Ishikawa (cell line): ENCODE measurements at regions not wholly inside any gene's neighbourhood (a gene's known extent, or its start where the extent isn't known, plus 50 kb on each side); places are given as distances from the start of the nearest gene placed in this dataset.

ENCODE experiments used
- CEBPB ChIP-seq: IDR thresholded peaks from 2 replicates; pipeline ENCODE4 v1.6.1; 2012
- CREB1 ChIP-seq: IDR thresholded peaks from 2 replicates; pipeline ENCODE4 v1.6.1; 2012; ENCODE audit warnings: low read depth
- EGR1 ChIP-seq: IDR thresholded peaks from 2 replicates; pipeline ENCODE4 v1.6.1; 2012
- FOXM1 ChIP-seq: IDR thresholded peaks from 2 replicates; pipeline ENCODE4 v1.6.1; 2012; ENCODE audit warnings: low read depth, borderline replicate concordance
- MAX ChIP-seq: IDR thresholded peaks from 2 replicates; pipeline ENCODE4 v1.6.1; 2012
- RAD21 ChIP-seq: IDR thresholded peaks from 2 replicates; pipeline ENCODE4 v1.6.1; 2012; ENCODE audit warnings: low read depth
- YY1 ChIP-seq: IDR thresholded peaks from 2 replicates; pipeline ENCODE4 v1.6.1; 2012; ENCODE audit warnings: low read depth
- TF ChIP-seq, protein P1 (sequence below): IDR thresholded peaks from 2 replicates; pipeline ENCODE4 v1.6.1; 2012
- TF ChIP-seq, protein P2 (sequence below): IDR thresholded peaks from 2 replicates; pipeline ENCODE4 v1.6.1; 2012; ENCODE audit warnings: low read depth, mild to moderate bottlenecking

DNA sequence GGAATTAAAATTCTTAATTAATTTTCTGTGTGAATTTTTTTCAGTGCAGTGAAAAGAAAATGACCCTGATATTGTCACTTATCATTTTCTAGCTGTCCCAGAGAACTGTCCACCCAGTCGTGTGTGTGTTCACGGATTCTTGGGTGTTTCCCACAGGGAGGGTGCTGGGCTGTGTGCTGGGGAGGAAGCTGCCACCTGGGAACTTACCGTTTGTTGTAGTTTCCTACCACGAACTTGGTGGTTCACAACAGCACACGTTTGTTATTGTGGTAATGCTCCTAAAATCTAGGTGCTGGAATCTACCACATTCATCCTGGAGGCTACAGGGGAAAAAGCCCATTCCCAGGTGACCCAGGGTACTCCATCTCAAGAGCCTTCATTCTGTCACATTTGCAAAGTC lies 276.1 kb downstream of the GLRX3 start:
- TF ChIP-seq CEBPB (no peak), YY1 (no peak), EGR1 (no peak), RAD21 (no peak), FOXM1 (no peak), CREB1 (no peak), MAX (no peak)
- TF ChIP-seq, protein P1, sequence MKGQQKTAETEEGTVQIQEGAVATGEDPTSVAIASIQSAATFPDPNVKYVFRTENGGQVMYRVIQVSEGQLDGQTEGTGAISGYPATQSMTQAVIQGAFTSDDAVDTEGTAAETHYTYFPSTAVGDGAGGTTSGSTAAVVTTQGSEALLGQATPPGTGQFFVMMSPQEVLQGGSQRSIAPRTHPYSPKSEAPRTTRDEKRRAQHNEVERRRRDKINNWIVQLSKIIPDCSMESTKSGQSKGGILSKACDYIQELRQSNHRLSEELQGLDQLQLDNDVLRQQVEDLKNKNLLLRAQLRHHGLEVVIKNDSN = no peak
- TF ChIP-seq, protein P2, sequence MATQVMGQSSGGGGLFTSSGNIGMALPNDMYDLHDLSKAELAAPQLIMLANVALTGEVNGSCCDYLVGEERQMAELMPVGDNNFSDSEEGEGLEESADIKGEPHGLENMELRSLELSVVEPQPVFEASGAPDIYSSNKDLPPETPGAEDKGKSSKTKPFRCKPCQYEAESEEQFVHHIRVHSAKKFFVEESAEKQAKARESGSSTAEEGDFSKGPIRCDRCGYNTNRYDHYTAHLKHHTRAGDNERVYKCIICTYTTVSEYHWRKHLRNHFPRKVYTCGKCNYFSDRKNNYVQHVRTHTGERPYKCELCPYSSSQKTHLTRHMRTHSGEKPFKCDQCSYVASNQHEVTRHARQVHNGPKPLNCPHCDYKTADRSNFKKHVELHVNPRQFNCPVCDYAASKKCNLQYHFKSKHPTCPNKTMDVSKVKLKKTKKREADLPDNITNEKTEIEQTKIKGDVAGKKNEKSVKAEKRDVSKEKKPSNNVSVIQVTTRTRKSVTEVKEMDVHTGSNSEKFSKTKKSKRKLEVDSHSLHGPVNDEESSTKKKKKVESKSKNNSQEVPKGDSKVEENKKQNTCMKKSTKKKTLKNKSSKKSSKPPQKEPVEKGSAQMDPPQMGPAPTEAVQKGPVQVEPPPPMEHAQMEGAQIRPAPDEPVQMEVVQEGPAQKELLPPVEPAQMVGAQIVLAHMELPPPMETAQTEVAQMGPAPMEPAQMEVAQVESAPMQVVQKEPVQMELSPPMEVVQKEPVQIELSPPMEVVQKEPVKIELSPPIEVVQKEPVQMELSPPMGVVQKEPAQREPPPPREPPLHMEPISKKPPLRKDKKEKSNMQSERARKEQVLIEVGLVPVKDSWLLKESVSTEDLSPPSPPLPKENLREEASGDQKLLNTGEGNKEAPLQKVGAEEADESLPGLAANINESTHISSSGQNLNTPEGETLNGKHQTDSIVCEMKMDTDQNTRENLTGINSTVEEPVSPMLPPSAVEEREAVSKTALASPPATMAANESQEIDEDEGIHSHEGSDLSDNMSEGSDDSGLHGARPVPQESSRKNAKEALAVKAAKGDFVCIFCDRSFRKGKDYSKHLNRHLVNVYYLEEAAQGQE = no peak
